NT2/D1 (cell line): ENCODE measurements at regions not wholly inside any gene's neighbourhood (a gene's known extent, or its start where the extent isn't known, plus 50 kb on each side); places are given as distances from the start of the nearest gene placed in this dataset.

Experiments
- SUZ12 ChIP-seq: IDR thresholded peaks from 2 replicates; pipeline ENCODE4 v1.6.1; 2011; ENCODE audit not compliant: insufficient read length, insufficient read depth; ENCODE audit errors: extremely low read depth
- YY1 ChIP-seq: IDR thresholded peaks from 2 replicates; pipeline ENCODE4 v1.6.1; 2011; ENCODE audit not compliant: insufficient read length, insufficient read depth
- ZNF274 ChIP-seq: IDR thresholded peaks from 2 replicates; pipeline ENCODE4 v1.6.1; 2011; ENCODE audit warnings: mild to moderate bottlenecking, low read depth, low read length

DNA sequence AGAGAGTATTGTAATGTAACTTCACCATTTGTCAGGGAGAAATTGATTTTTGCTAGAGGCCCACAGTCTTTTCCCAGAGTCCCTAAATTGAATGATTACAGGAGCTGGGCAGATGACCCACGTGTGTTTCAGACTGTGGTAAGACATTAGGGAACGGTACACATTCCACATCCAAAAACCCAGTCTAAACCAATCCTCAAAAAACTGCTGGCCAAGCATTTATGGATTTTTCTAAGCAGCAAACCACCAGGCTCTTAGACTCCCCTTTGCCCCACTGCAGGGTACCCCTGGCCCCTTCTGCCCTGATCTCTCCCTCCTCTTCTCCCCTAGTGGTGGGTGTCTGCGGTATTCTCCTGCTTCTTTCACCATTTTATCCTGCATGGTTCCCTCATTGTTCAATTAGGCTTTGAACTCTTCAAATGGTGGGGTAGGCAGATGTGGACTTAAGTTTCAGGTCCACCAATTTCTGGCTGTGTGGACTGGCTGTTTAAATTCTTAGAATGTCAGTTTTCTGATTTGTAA, 135.5 kb upstream of the SORCS3 start:
- TF ChIP-seq ZNF274 (no peak), YY1 (no peak), SUZ12 (no peak)
